SU-DHL-6 (cell line): ENCODE measurements at regions not wholly inside any gene's neighbourhood (a gene's known extent, or its start where the extent isn't known, plus 50 kb on each side); places are given as distances from the start of the nearest gene placed in this dataset.
"Not testable (repeated sequence)": the region's sequence is repeated elsewhere in the genome, so short reads cannot be mapped to it uniquely, and the experiment has no call there.

Experiments
- H2AFZ ChIP-seq: fragments of 200-600 bp; sonication (generic); 2 replicates; pipeline ENCODE4 v1.6.1; 2014; ENCODE audit warnings: low read depth, mild to moderate bottlenecking, moderate library complexity, mixed read lengths, antibody characterized with exemption, low read length; ENCODE audit not compliant: severe bottlenecking
- H3F3A ChIP-seq: fragments of 200-600 bp; shearing (Covaris generic); 2 replicates; pipeline ENCODE4 v1.6.0; 2016; ENCODE audit warnings: antibody characterized with exemption, mild to moderate bottlenecking; ENCODE audit not compliant: insufficient read depth
- H3K27ac ChIP-seq: fragments of 200-600 bp; sonication (generic); 2 replicates; pipeline ENCODE4 v1.5.1; 2016; ENCODE audit warnings: low read depth, mild to moderate bottlenecking, low read length, moderate library complexity, mixed read lengths
- H3K27me3 ChIP-seq: fragments of 200-600 bp; sonication (generic), shearing (Covaris generic); 2 replicates; pipeline ENCODE4 v1.6.0; 2014; ENCODE audit warnings: mild to moderate bottlenecking, low read length
- H3K36me3 ChIP-seq: fragments of 200-600 bp; sonication (generic); 2 replicates; pipeline ENCODE4 v1.6.1; 2014; ENCODE audit warnings: mild to moderate bottlenecking, low read length, mixed read lengths
- H3K4me2 ChIP-seq: fragments of 300-600, 200-600 bp; shearing (Covaris generic), sonication (generic); 2 replicates; pipeline ENCODE4 v1.6.0; 2014; ENCODE audit warnings: low read length, low read depth, mild to moderate bottlenecking; ENCODE audit not compliant: poor library complexity, severe bottlenecking
- H3K4me3 ChIP-seq: fragments of 200-600 bp; sonication (generic); 2 replicates; pipeline ENCODE4 v1.5.1; 2014; ENCODE audit warnings: antibody characterized with exemption, low read length, mild to moderate bottlenecking, mixed read lengths; ENCODE audit not compliant: insufficient read depth, poor library complexity, severe bottlenecking
- H3K79me2 ChIP-seq: fragments of 200-600 bp; sonication (generic); 2 replicates; pipeline ENCODE4 v1.6.1; 2014; ENCODE audit warnings: mild to moderate bottlenecking, low read length, moderate library complexity; ENCODE audit not compliant: insufficient read depth
- H3K9ac ChIP-seq: fragments of 200-600 bp; sonication (generic); 2 replicates; pipeline ENCODE4 v1.7.0; 2014; ENCODE audit warnings: mild to moderate bottlenecking, low read length
- H3K9me2 ChIP-seq: fragments of 200-600 bp; sonication (generic); replicated peaks from 2 replicates; pipeline ENCODE4 v1.6.1; 2014; ENCODE audit warnings: low read length; ENCODE audit not compliant: insufficient read depth
- H3K9me3 ChIP-seq: fragments of 200-600 bp; sonication (generic); 2 replicates; pipeline ENCODE4 v1.6.1; 2014; ENCODE audit warnings: low read length, mixed read lengths; ENCODE audit not compliant: insufficient read depth
- H4K20me1 ChIP-seq: fragments of 200-600 bp; sonication (generic); 2 replicates; pipeline ENCODE4 v1.6.1; 2014; ENCODE audit warnings: low read depth, mild to moderate bottlenecking, antibody characterized with exemption, low read length, moderate library complexity, mixed read lengths
- EZH2phosphoT487 ChIP-seq: fragments of 200-600 bp; sonication (generic), shearing (Covaris generic); conservative IDR thresholded peaks from 2 replicates; pipeline ENCODE4 v1.6.1; 2018; ENCODE audit warnings: mild to moderate bottlenecking, antibody characterized with exemption, low read length, moderate library complexity, mixed read lengths
- TF ChIP-seq, protein P1 (sequence below): fragments of 200-600 bp; sonication (generic); IDR thresholded peaks from one replicate; pipeline ENCODE4 v1.5.1; 2017; ENCODE audit warnings: antibody characterized with exemption, mild to moderate bottlenecking, low read length, moderate library complexity; ENCODE audit not compliant: insufficient read depth, poor library complexity, severe bottlenecking

DNA sequence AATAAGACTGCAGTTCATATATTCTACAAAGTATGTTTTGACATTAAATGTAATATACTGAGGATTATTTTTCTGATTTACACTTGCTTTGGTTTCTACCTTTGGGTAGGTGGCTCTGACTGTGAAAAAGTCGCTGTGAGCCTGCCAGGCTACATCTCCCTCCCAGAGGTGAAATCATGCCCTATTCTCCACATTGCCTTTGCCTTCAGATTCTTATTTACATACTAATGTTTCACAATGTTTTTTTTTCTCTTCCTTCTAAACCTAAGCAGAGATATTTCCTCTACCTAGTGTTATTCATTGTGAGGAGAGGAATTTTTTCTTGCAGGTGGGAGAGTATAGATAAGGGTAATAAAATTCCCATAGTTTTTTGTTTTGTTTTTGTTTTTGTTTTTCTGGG lies 111.5 kb upstream of the ANTXRL start:
- Histone ChIP-seq H3K4me3 (no peak overlapping the region), H3K36me3 (no peaks in the 10 kb centered on the region), H3K9me2 (no peaks in the 10 kb centered on the region), H3K27ac (no peak overlapping the region), H3K4me2 (no peak overlapping the region), H3K27me3 (no peaks in the 10 kb centered on the region), H3K9ac (no peak overlapping the region), H4K20me1 (no peaks in the 10 kb centered on the region), H3K9me3 (no peaks in the 10 kb centered on the region), H2AFZ (no peak overlapping the region), H3F3A (no peaks in the 10 kb centered on the region), H3K79me2 (no peaks in the 10 kb centered on the region)
- TF ChIP-seq, protein P1, sequence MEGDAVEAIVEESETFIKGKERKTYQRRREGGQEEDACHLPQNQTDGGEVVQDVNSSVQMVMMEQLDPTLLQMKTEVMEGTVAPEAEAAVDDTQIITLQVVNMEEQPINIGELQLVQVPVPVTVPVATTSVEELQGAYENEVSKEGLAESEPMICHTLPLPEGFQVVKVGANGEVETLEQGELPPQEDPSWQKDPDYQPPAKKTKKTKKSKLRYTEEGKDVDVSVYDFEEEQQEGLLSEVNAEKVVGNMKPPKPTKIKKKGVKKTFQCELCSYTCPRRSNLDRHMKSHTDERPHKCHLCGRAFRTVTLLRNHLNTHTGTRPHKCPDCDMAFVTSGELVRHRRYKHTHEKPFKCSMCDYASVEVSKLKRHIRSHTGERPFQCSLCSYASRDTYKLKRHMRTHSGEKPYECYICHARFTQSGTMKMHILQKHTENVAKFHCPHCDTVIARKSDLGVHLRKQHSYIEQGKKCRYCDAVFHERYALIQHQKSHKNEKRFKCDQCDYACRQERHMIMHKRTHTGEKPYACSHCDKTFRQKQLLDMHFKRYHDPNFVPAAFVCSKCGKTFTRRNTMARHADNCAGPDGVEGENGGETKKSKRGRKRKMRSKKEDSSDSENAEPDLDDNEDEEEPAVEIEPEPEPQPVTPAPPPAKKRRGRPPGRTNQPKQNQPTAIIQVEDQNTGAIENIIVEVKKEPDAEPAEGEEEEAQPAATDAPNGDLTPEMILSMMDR: no peak
- no peak for TF ChIP-seq EZH2phosphoT487

DNA sequence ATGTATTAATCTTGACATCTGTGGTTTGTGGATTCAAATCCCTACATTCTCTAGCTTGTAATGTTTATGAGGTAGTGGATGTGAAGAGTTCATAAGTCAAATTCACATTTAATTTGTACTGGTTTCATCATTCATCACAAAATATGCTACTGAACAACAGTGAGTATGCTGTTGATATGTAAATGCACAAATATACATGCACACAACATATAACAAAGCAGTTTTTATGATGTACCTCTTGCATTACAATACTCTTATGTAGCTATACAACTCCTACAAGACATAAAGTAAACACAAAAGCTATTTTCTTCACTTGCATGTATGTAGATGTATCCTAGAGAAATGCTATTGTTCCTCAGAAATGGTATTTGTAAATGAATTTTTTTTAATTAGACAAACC lies 111.0 kb upstream of the ANTXRL start:
- H3K4me3 ChIP-seq: no peak overlapping the region
- H2AFZ ChIP-seq: no peak overlapping the region
- H3K79me2 ChIP-seq: no peaks in the 10 kb centered on the region
- no peaks in the 10 kb centered on the region for H3K9me3 ChIP-seq
- H3K9ac ChIP-seq: no peak overlapping the region
- H3F3A ChIP-seq: no peaks in the 10 kb centered on the region
- H3K36me3 ChIP-seq: no peaks in the 10 kb centered on the region
- 0 out of 2 replicates have a peak, but pooled peaks cover 4% of the 10 kb centered on the region for H3K27me3 ChIP-seq
- H3K4me2 ChIP-seq: no peak overlapping the region
- H3K27ac ChIP-seq: no peak overlapping the region
- TF ChIP-seq EZH2phosphoT487: no peak
- TF ChIP-seq, protein P1: no peak
- no peaks in the 10 kb centered on the region for H3K9me2 ChIP-seq
- H4K20me1 ChIP-seq: no peaks in the 10 kb centered on the region

DNA sequence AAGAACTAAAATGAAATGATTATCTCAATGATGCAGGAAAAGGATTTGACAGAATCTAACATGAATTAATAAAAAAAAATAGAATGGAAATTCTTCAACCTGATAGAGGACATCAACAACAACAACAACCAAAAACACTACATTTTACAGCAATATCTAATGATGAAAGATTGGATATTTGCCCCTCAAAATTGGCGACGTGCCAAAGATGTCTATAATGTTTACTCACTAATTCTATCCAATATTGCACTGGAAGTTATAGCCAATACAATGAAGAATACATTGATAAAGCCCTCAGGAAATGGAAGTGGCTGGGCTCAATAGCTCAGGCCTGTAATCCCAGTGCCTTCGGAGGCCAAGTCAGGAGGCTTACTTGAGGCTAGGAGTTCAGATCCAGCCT lies 99.4 kb upstream of the ANTXRL start:
- H3K9me2 ChIP-seq, H3K36me3 ChIP-seq, H3F3A ChIP-seq, H2AFZ ChIP-seq, H4K20me1 ChIP-seq, H3K4me2 ChIP-seq, H3K4me3 ChIP-seq, H3K27ac ChIP-seq, H3K27me3 ChIP-seq, H3K79me2 ChIP-seq, H3K9ac ChIP-seq, H3K9me3 ChIP-seq: not testable (repeated sequence)

DNA sequence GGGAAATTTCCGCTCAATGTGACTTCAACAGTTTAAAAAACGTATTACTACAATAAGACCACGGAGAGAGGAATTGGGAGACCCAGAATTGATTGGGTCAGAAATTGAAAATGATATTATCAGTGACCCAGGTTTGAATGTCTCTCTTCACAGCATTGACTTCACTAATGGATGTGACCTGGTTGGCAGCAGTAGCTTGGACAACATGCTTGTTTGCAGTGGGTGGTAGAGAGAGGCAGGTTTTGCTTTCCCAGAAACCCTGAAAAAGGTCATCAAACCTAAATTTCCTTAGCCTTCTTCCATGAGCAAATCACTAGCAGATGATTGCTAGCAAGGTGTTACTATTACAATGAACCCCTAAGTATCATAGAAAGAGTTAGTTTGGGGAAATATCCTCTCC lies 89.7 kb upstream of the ANTXRL start:
- Histone ChIP-seq H3K27ac (no peak overlapping the region), H3K4me2 (no peak overlapping the region)
- TF ChIP-seq, protein P1: no peak
- no peak for TF ChIP-seq EZH2phosphoT487

More for the DNA sequence above, 89.7 kb upstream of the ANTXRL start:
- Histone ChIP-seq H3K79me2 (no peaks in the 10 kb centered on the region), H3K36me3 (no peaks in the 10 kb centered on the region), H3K9ac (no peak overlapping the region), H4K20me1 (no peaks in the 10 kb centered on the region), H3K4me3 (no peak overlapping the region), H3K9me2 (no peaks in the 10 kb centered on the region), H3F3A (no peaks in the 10 kb centered on the region), H3K9me3 (no peaks in the 10 kb centered on the region), H2AFZ (no peak overlapping the region), H3K27me3 (no peaks in the 10 kb centered on the region)
